ENCODE measurements at regions not wholly inside any gene's neighbourhood (a gene's known extent, or its start where the extent isn't known, plus 50 kb on each side); places are given as distances from the start of the nearest gene placed in this dataset.

DNA sequence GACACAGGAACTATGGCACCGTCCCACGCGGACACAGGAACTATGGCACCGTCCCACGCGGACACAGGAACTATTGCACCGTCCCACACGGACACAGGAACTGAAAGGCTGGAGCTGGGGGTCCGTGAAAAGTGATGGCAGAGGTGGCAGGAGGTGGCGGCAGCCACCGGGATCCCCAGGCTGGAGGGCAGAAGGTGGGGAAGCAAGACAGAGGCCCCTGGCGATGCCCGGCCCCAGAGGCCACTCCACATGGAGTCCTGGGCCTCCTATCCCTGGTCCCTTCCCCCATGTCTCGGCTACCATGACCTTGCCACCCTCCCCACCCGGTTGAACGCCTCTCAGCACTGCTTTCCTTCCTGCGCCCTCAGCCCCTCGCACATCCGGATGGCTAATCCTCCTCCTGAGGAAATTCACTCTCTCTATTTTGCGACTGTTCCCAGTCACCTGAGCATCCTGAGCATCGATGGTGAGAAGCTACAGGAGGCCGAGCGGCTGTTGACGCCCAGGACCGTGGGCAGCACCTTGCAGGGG is 181.4 kb downstream of the TMEM18 start:
- TF ChIP-seq CTCF (IDR thresholded peaks at IDR 0.05 in 8 of 11, conservative IDR thresholded peaks at IDR 0.05 in 3 of 11) (no peak), POLR2A (IDR thresholded peaks at IDR 0.05) (no peak), POLR2AphosphoS5 (IDR thresholded peaks at IDR 0.05) (no peak)

Measured in spleen (tissue), 7 donors.